GM23248 (cell line): ENCODE measurements at regions not wholly inside any gene's neighbourhood (a gene's known extent, or its start where the extent isn't known, plus 50 kb on each side); places are given as distances from the start of the nearest gene placed in this dataset.

Source experiments
- DNase-seq: peaks from one replicate; pipeline ENCODE4 v3.0.0-alpha.2; 2015
- H2AFZ ChIP-seq: fragments of 200-600 bp; sonication (generic); 2 replicates; pipeline ENCODE4 v1.6.1; 2016; ENCODE audit warnings: antibody characterized with exemption
- H3F3A ChIP-seq: fragments of 200-600 bp; sonication (generic); 2 replicates; pipeline ENCODE4 v1.6.1; 2016; ENCODE audit warnings: mild to moderate bottlenecking, antibody characterized with exemption, mixed run types; ENCODE audit not compliant: insufficient read depth
- H3K27ac ChIP-seq: fragments of 200-600 bp; sonication (generic); 2 replicates; pipeline ENCODE4 v1.5.1; 2016; ENCODE audit warnings: mild to moderate bottlenecking
- H3K27me3 ChIP-seq: fragments of 200-600 bp; sonication (generic); replicated peaks from 2 replicates; pipeline ENCODE4 v1.6.1; 2016; ENCODE audit warnings: mild to moderate bottlenecking; ENCODE audit not compliant: insufficient read depth
- H3K36me3 ChIP-seq: fragments of 200-600 bp; sonication (generic); 2 replicates; pipeline ENCODE4 v1.6.1; 2016; ENCODE audit warnings: low read depth, mild to moderate bottlenecking
- H3K4me1 ChIP-seq: fragments of 200-600 bp; sonication (generic); 2 replicates; pipeline ENCODE4 v1.6.1; 2016; ENCODE audit warnings: mild to moderate bottlenecking; ENCODE audit not compliant: insufficient read depth
- H3K4me2 ChIP-seq: fragments of 200-600 bp; sonication (generic); one replicate; pipeline ENCODE4 v1.6.1; 2016; ENCODE audit warnings: mild to moderate bottlenecking; ENCODE audit not compliant: unreplicated experiment
- H3K4me3 ChIP-seq: fragments of 200-600 bp; sonication (generic); 2 replicates; pipeline ENCODE4 v1.5.1; 2016; ENCODE audit warnings: mild to moderate bottlenecking
- H3K79me2 ChIP-seq: fragments of 200-600 bp; sonication (generic); 2 replicates; pipeline ENCODE4 v1.6.1; 2016; ENCODE audit warnings: mild to moderate bottlenecking; ENCODE audit not compliant: insufficient read depth
- H3K9ac ChIP-seq: fragments of 200-600 bp; sonication (generic); 2 replicates; pipeline ENCODE4 v1.6.1; 2016; ENCODE audit warnings: mild to moderate bottlenecking
- H3K9me2 ChIP-seq: fragments of 200-600 bp; sonication (generic); 2 replicates; pipeline ENCODE4 v1.6.1; 2016; ENCODE audit warnings: mixed run types, mild to moderate bottlenecking, moderate library complexity; ENCODE audit not compliant: insufficient read depth
- H3K9me3 ChIP-seq: fragments of 200-600 bp; sonication (generic); one replicate; pipeline ENCODE4 v1.6.1; 2017; ENCODE audit warnings: low read depth
- H4K20me1 ChIP-seq: fragments of 200-600 bp; sonication (generic); 2 replicates; pipeline ENCODE4 v1.6.0; 2016; ENCODE audit not compliant: insufficient read depth
- EZH2 ChIP-seq: fragments of 200-600 bp; sonication (generic); IDR thresholded peaks from 2 replicates; pipeline ENCODE4 v1.6.1; 2018; ENCODE audit warnings: antibody characterized with exemption, mild to moderate bottlenecking; ENCODE audit not compliant: insufficient read depth, poor library complexity, severe bottlenecking
- EZH2phosphoT487 ChIP-seq: fragments of 200-600 bp; sonication (generic); IDR thresholded peaks from 2 replicates; pipeline ENCODE4 v1.6.1; 2018; ENCODE audit warnings: antibody characterized with exemption, moderate library complexity, mild to moderate bottlenecking, low read depth; ENCODE audit not compliant: insufficient read depth
- WGBS, 2 experiments: methylation state at CpG; one replicate each; pipeline ENCODE4 v1.1.6; 2015 to 2017; ENCODE audit warnings: low lambda C conversion rate in 2 of 2, low coverage in 1 of 2; ENCODE audit errors: missing lambda C conversion rate in 2 of 2; 5-methylcytosine and 5-hydroxymethylcytosine counted together
- in situ Hi-C: fragments of 300-500 bp; cut with MboI; formaldehyde crosslinking; loops from 2 replicates; pipeline ENCODE4 v1.15.0; 2020

DNA sequence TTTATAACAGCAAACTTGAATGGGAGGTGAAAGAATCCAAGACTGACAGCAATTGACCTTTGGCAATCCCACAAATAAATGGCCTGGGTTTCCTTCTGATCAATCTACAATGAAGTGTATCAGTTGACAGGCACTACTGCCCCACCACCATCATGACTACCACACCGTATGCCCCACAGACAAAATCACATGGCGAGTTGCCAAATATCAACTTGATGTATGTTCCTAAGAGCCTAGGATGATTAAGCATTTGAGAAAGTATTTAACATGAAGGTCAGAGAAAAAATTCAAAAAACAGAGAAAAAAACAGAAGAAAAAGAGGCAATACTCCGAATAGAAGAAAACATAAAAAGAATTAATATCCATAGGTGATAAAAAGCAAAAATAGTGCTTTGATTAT, 215.9 kb upstream of the STAC start:
- DNase-seq: no peak
- Histone ChIP-seq H3K79me2 (no peaks in the 10 kb centered on the region), H2AFZ (no peak overlapping the region), H4K20me1 (no peaks in the 10 kb centered on the region), H3K4me3 (no peak overlapping the region), H3K9me2 (no peaks in the 10 kb centered on the region; the same call in 1 of the 2 replicates), H3K4me2 (no peak overlapping the region), H3F3A (peaks cover 21% of the 10 kb centered on the region), H3K4me1 (peaks cover 17% of the 10 kb centered on the region), H3K27me3 (no peaks in the 10 kb centered on the region), H3K27ac (no peak overlapping the region), H3K9me3 (no peaks in the 10 kb centered on the region), H3K9ac (no peak overlapping the region), H3K36me3 (no peaks in the 10 kb centered on the region)
- WGBS, 2 experiments: 77 to 88% methylated on average over 3 of the region's 3 CpGs
- in situ Hi-C loops: no loop called here
- TF ChIP-seq EZH2 (no peak), EZH2phosphoT487 (no peak)

DNA sequence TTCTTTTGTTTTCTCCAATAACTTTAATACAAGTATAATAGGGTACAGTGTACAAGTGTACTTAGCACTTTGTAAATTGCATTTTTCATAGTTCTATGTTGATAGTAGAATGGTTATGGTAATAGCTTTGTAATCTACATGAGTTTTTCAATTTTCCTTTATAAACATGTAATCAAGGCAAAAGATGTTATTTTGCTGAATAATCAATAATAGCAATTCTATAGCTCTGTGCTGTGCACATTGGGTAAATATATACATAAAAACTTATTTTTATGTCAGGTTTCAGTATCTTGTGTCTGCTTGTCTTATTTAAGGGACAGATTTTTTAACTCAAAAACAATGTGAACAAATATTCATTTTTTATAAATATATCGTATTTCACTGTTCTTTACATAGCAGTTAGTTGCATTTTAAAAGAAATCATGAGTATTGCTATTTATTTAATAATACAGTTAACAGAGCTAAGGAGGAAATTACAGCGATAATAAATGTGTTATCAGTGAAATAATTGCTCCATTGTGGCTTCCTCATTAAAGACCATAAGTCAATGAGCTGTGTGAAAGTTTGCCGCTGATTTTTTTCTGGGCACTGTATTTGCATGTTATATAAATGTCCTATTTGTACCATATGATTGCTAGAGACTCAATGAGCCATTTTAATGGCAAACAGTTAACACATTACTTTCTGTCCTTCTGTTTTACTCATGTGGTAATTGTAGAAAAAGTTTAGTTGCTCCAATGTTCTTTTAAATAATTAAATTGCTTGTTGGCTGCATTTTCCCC, 214.6 kb upstream of the STAC start:
- Histone ChIP-seq H3K27ac (peak overlapping the region; percentile 35), H3K4me2 (peak overlapping the region; percentile 70)
- no peak for TF ChIP-seq EZH2

DNA sequence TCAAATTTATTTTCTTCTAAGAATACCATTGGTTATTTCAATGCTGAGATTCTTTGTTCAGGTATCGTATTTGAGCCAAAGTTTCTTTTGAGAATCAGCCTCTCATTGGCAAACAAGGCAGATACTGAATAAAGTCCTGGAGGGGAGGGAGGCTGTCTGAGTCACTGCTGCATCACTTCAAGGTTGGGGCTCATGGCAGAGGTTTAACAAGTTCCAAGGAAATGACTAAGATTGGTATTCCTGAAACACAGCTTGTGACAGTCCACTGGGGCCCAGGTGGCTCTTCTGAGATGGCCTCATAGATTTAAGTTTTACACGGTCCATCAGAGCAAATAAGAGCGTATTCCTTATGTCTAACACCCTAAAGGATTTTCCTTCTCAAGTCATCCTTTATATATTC, 213.8 kb upstream of the STAC start:
- H3K27ac ChIP-seq: peak overlapping the region; percentile 35
- H3K9ac ChIP-seq: no peak overlapping the region
- no peaks in the 10 kb centered on the region for H3K79me2 ChIP-seq
- H3K9me3 ChIP-seq: no peaks in the 10 kb centered on the region
- peaks cover 21% of the 10 kb centered on the region for H3F3A ChIP-seq
- H3K9me2 ChIP-seq: no peaks in the 10 kb centered on the region; the same call in 1 of the 2 replicates
- peak overlapping the region; percentile 47 for H3K4me3 ChIP-seq
- H3K36me3 ChIP-seq: no peaks in the 10 kb centered on the region
- in situ Hi-C loops: no loop called here
- DNase-seq: peak; percentile 91
- WGBS, 2 experiments: 34 to 35% methylated on average over 3 of the region's 3 CpGs
- no peaks in the 10 kb centered on the region for H4K20me1 ChIP-seq
- H3K4me1 ChIP-seq: peaks cover 17% of the 10 kb centered on the region
- peak overlapping the region; percentile 38; the same call in 1 of the 2 replicates for H2AFZ ChIP-seq
- no peak for TF ChIP-seq EZH2phosphoT487
- TF ChIP-seq EZH2: no peak
- no peaks in the 10 kb centered on the region for H3K27me3 ChIP-seq
- H3K4me2 ChIP-seq: peak overlapping the region; percentile 70

More for the DNA sequence above, 214.6 kb upstream of the STAC start:
- no peak for DNase-seq
- no peaks in the 10 kb centered on the region; the same call in 1 of the 2 replicates for H3K9me2 ChIP-seq
- WGBS, 2 experiments: 79 to 81% methylated on average over 3 of the region's 3 CpGs
- H3K4me3 ChIP-seq: peak overlapping the region; percentile 47
- in situ Hi-C loops: no loop called here
- H3K79me2 ChIP-seq: no peaks in the 10 kb centered on the region
- no peak overlapping the region for H3K9ac ChIP-seq
- H4K20me1 ChIP-seq: no peaks in the 10 kb centered on the region
- H3F3A ChIP-seq: peaks cover 21% of the 10 kb centered on the region
- peak overlapping the region; percentile 38; the same call in 1 of the 2 replicates for H2AFZ ChIP-seq
- H3K4me1 ChIP-seq: peaks cover 17% of the 10 kb centered on the region
- no peaks in the 10 kb centered on the region for H3K27me3 ChIP-seq
- H3K9me3 ChIP-seq: no peaks in the 10 kb centered on the region
- H3K36me3 ChIP-seq: no peaks in the 10 kb centered on the region

DNA sequence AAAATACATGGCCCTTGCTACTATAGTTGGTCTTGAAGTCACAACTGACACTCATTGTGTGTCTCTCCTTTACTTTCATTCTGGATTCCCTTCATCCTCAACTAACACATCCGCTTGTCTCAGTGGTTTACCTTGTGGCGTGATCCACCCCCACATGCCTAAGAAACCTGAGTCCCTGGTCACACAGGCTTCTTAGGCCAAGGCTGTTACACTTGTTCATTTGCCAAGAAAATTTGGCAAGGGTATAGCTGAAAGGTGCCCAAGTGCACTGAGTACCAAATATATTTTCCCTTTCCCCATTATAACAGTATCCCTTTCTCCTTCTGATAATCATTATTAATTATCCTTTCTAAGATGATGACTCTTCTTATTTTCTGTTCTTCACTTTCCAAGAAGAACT, 207.6 kb upstream of the STAC start:
- no peaks in the 10 kb centered on the region for H3K9me3 ChIP-seq
- TF ChIP-seq EZH2 (no peak), EZH2phosphoT487 (no peak)
- in situ Hi-C loops: no loop called here
- peaks cover 4% of the 10 kb centered on the region for H3K4me1 ChIP-seq
- H3K27me3 ChIP-seq: no peaks in the 10 kb centered on the region
- H3K9ac ChIP-seq: no peak overlapping the region
- H3F3A ChIP-seq: no peaks in the 10 kb centered on the region
- WGBS, 2 experiments: 90 to 96% methylated on average over 2 of the region's 2 CpGs
- H2AFZ ChIP-seq: no peak overlapping the region
- H3K4me2 ChIP-seq: no peak overlapping the region
- no peak for DNase-seq
- no peak overlapping the region for H3K27ac ChIP-seq
- no peak overlapping the region for H3K4me3 ChIP-seq
- H3K9me2 ChIP-seq: peaks cover 5% of the 10 kb centered on the region; the same call in 1 of the 2 replicates
- no peaks in the 10 kb centered on the region for H3K36me3 ChIP-seq
- no peaks in the 10 kb centered on the region for H3K79me2 ChIP-seq
- no peaks in the 10 kb centered on the region for H4K20me1 ChIP-seq
